Mammary epithelial cell (primary cell): ENCODE measurements at regions not wholly inside any gene's neighbourhood (a gene's known extent, or its start where the extent isn't known, plus 50 kb on each side); places are given as distances from the start of the nearest gene placed in this dataset.

Experiments
- EZH2 ChIP-seq: IDR thresholded peaks from 2 replicates; pipeline ENCODE4 v1.6.1; 2012; ENCODE audit warnings: low read length, inconsistent platforms, borderline replicate concordance
- TF ChIP-seq, protein P1 (sequence below), 2 donors: IDR thresholded peaks in 1 of 2; conservative IDR thresholded peaks in 1 of 2; 2 replicates each; pipeline ENCODE4 v1.5.1; 2011 to 2012; ENCODE audit warnings: inconsistent platforms in 2 of 2, low read length in 2 of 2, mild to moderate bottlenecking in 2 of 2, control low read depth in 1 of 2, low read depth in 1 of 2; ENCODE audit not compliant: insufficient read depth in 1 of 2; ENCODE audit errors: extremely low read depth in 1 of 2

DNA sequence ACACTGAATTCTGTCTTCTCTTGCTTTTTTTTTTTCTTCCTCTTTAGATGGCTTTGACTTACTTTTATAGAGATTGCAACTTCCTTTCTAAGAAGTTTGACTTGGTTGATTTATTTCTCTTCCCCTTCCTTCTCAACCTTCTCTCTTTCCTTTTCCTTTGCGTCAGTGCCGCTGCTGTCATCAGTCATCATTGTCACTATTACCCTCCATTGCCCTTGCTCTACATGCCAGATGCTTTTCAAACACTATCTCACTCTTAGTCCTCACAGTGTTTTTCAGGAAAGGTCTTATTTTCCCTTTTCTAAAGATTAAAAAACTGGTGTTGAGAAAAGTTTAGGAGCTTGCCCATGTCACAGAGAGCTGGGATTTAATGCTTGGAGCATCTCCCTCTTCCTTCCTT lies 74.7 kb upstream of the C11orf87 start:
- TF ChIP-seq, protein P1, sequence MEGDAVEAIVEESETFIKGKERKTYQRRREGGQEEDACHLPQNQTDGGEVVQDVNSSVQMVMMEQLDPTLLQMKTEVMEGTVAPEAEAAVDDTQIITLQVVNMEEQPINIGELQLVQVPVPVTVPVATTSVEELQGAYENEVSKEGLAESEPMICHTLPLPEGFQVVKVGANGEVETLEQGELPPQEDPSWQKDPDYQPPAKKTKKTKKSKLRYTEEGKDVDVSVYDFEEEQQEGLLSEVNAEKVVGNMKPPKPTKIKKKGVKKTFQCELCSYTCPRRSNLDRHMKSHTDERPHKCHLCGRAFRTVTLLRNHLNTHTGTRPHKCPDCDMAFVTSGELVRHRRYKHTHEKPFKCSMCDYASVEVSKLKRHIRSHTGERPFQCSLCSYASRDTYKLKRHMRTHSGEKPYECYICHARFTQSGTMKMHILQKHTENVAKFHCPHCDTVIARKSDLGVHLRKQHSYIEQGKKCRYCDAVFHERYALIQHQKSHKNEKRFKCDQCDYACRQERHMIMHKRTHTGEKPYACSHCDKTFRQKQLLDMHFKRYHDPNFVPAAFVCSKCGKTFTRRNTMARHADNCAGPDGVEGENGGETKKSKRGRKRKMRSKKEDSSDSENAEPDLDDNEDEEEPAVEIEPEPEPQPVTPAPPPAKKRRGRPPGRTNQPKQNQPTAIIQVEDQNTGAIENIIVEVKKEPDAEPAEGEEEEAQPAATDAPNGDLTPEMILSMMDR (conservative IDR thresholded peaks at IDR 0.05 in 1 of 2, IDR thresholded peaks at IDR 0.05 in 1 of 2; ENCODE audit: extremely low read depth in 1 of 2, insufficient read depth in 1 of 2, low read depth in 1 of 2, low read length in 2 of 2) = no peak
- TF ChIP-seq EZH2 = no peak
